Activated T-helper 1 cell treated with anti-CD3 and anti-CD28 coated beads, Interleukin-2, amount 50 U/mL, for 16 hours (primary cell): ENCODE measurements at regions not wholly inside any gene's neighbourhood (a gene's known extent, or its start where the extent isn't known, plus 50 kb on each side); places are given as distances from the start of the nearest gene placed in this dataset.

ENCODE experiments used
- DNase-seq, 2 donors: peaks; one replicate each; pipeline ENCODE4 v3.0.0-alpha.2; 2020; ENCODE audit warnings: low read depth in 1 of 2, low spot score in 1 of 2

GRCh38 chr18:24819141-24819890, 358.9 kb downstream of the HRH4 start:
- no peak for DNase-seq

GRCh38 chr18:24825397-24825796, 365.0 kb downstream of the HRH4 start:
- DNase-seq = no peak

- DNase-seq = no peak
These were observed 366.2 kb downstream of the HRH4 start for GRCh38 chr18:24826605-24827004.

GRCh38 chr18:24827501-24827900, 367.1 kb downstream of the HRH4 start:
- no peak for DNase-seq

- DNase-seq = no peak
These were observed 370.6 kb downstream of the HRH4 start for GRCh38 chr18:24831081-24831480.

GRCh38 chr18:24831871-24832665, 371.6 kb downstream of the HRH4 start:
- no peak for DNase-seq

- DNase-seq = no peak
These were observed 375.3 kb downstream of the HRH4 start for GRCh38 chr18:24835751-24836150.

GRCh38 chr18:24837066-24837465, 376.6 kb downstream of the HRH4 start:
- no peak for DNase-seq

- no peak for DNase-seq
These were observed 379.6 kb downstream of the HRH4 start for GRCh38 chr18:24840051-24840450.

- no peak for DNase-seq
These were observed 380.2 kb downstream of the HRH4 start for GRCh38 chr18:24840640-24841039.

- no peak for DNase-seq
These were observed 381.1 kb downstream of the HRH4 start for GRCh38 chr18:24841536-24841935.

- no peak for DNase-seq
These were observed 382.7 kb downstream of the HRH4 start for GRCh38 chr18:24843123-24843522.

- no peak for DNase-seq
These were observed 385.7 kb downstream of the HRH4 start for GRCh38 chr18:24846138-24846537.

GRCh38 chr18:24850532-24850931, 390.1 kb downstream of the HRH4 start:
- DNase-seq = no peak

GRCh38 chr18:24853076-24853475, 392.6 kb downstream of the HRH4 start:
- no peak for DNase-seq

- no peak for DNase-seq
These were observed 400.7 kb downstream of the HRH4 start for GRCh38 chr18:24860978-24861680.

- no peak for DNase-seq
These were observed 401.9 kb downstream of the HRH4 start for GRCh38 chr18:24862201-24862816.

GRCh38 chr18:24868311-24868710, 407.9 kb downstream of the HRH4 start:
- DNase-seq = no peak

- no peak for DNase-seq
These were observed 408.4 kb downstream of the HRH4 start for GRCh38 chr18:24868760-24869237.

- DNase-seq = no peak
These were observed 408.8 kb downstream of the HRH4 start for GRCh38 chr18:24869285-24869684.

- no peak for DNase-seq
These were observed 414.8 kb downstream of the HRH4 start for GRCh38 chr18:24875286-24875685.
